ENCODE measurements at regions not wholly inside any gene's neighbourhood (a gene's known extent, or its start where the extent isn't known, plus 50 kb on each side); places are given as distances from the start of the nearest gene placed in this dataset.

DNA sequence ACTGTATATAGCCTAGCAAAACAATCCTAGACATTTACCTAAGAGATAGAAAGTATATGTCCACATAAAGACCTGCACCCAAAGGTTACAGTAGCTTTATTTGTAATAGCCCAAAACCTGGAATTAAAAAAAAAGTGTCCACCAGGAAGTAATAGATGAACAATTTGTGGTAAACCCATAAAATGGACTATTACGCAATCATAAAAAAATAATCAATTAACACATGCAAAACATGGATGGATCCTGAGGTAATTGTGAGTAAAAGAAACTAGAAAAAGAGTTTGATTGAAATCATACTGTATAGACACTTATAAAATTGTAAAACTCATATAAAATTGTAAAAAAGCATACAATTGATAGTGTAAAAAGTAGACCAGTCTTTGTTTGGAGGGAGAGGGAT lies 673.0 kb upstream of the ZNF804A start:
- FAIRE-seq, result no peak
- Histone ChIP-seq H3K36me3 (ENCODE audit: control insufficient read depth, insufficient read depth, low read length) (no peaks in the 10 kb centered on the region), H3K4me3 (ENCODE audit: low read depth, low read length) (no peak overlapping the region), H3K27me3 (ENCODE audit: control insufficient read depth, insufficient read depth, low read length) (no peaks in the 10 kb centered on the region)
- DNase-seq (ENCODE audit: low read depth), result no peak
- TF ChIP-seq, protein P1, sequence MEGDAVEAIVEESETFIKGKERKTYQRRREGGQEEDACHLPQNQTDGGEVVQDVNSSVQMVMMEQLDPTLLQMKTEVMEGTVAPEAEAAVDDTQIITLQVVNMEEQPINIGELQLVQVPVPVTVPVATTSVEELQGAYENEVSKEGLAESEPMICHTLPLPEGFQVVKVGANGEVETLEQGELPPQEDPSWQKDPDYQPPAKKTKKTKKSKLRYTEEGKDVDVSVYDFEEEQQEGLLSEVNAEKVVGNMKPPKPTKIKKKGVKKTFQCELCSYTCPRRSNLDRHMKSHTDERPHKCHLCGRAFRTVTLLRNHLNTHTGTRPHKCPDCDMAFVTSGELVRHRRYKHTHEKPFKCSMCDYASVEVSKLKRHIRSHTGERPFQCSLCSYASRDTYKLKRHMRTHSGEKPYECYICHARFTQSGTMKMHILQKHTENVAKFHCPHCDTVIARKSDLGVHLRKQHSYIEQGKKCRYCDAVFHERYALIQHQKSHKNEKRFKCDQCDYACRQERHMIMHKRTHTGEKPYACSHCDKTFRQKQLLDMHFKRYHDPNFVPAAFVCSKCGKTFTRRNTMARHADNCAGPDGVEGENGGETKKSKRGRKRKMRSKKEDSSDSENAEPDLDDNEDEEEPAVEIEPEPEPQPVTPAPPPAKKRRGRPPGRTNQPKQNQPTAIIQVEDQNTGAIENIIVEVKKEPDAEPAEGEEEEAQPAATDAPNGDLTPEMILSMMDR (IDR thresholded peaks at IDR 0.05; ENCODE audit: insufficient read depth, low read length, severe bottlenecking), result no peak

DNA sequence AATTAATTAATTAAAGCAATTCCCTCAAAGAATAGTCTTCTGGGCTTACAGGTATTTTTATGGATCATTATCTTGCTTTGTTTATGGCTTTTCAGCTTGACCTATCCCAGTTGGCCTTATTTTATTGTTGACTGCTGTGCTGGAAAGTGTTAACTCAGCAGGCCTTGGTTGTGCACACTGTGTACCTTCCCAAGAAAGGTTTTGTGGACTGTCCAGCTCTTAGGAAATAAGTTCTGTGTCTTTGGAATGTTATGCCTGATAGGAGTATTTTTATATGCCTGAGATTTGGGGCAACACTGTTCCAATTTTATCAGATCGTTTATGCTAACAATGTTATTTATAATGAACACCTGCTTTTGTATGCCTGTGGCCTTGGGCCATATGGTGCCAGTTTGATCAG lies 671.9 kb upstream of the ZNF804A start:
- Histone ChIP-seq H3K27me3 (ENCODE audit: control insufficient read depth, insufficient read depth, low read length) (no peaks in the 10 kb centered on the region), H3K36me3 (ENCODE audit: control insufficient read depth, insufficient read depth, low read length) (no peaks in the 10 kb centered on the region), H3K4me3 (ENCODE audit: low read depth, low read length) (no peak overlapping the region)
- DNase-seq (ENCODE audit: low read depth) (no peak), FAIRE-seq (no peak)
- TF ChIP-seq, protein P1 (IDR thresholded peaks at IDR 0.05; ENCODE audit: insufficient read depth, low read length, severe bottlenecking), result no peak

DNA sequence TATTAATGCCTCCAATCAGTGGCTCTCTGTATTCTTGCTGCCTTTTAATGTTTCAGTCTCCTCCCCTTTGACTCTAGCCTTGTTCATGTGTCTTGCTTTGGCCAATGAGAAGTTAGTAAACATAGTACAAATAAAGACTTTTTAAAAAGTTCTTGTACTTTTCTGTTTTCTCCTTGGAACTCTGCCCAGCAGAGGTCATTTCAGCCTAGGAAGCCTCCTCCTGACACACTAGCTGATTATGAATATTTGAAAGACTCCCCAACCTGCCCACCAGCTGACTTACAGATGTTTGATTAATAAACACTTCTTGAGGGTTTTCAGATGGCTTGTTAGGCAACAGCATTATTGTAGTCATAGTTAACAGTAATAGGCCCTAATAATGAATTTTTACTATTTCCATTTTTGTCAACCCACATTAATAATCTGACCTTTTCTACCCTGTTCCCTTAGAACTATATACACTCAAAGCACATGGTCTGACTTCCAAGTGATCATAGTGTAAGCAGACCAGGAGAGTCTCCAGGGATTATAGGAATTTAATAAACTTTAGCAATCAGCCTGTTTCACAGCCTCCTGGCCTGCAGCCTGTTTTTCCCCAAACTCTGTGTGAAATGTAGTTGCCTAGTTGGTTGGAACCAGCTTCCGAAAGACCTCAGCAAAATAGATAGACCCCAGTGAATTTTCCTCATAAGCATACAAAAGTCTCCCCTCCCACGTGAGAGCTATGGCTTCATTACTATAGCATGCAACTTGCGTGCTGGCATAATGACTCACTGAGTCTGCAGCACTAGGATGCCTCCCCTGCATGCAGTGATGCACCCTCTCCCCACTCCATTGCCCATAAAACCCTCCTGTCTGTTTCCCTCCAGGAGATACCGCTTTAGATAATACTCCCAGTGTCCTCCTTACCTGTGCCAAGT lies 670.7 kb upstream of the ZNF804A start:
- no peak overlapping the region for H3K4me3 ChIP-seq (ENCODE audit: low read depth, low read length)
- DNase-seq (ENCODE audit: low read depth), result no peak
- FAIRE-seq, result no peak
- no peaks in the 10 kb centered on the region for H3K36me3 ChIP-seq (ENCODE audit: control insufficient read depth, insufficient read depth, low read length)
- TF ChIP-seq, protein P1 (IDR thresholded peaks at IDR 0.05; ENCODE audit: insufficient read depth, low read length, severe bottlenecking), result no peak
- H3K27me3 ChIP-seq (ENCODE audit: control insufficient read depth, insufficient read depth, low read length), result no peaks in the 10 kb centered on the region

DNA sequence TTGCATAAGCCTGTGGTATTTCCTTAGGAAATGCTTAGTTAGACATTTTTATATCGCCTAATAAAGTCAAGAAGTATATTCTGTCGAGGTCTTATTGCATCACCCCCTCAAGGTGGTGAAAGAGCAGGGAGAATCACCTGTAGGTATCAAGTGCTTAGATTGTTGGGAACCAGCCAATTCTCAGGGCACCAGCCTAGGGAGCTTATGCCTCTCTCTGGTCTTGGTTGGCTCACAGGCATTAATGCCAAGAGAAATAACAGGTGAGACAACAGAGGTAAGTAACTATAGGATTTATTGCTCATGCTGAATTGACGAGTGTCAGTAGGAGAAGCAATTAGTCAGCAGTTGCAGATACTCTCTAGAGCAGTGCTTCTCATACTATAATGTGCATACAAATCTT lies 663.3 kb upstream of the ZNF804A start:
- Histone ChIP-seq H3K4me3 (ENCODE audit: low read depth, low read length) (no peak overlapping the region), H3K27me3 (ENCODE audit: control insufficient read depth, insufficient read depth, low read length) (no peaks in the 10 kb centered on the region), H3K36me3 (ENCODE audit: control insufficient read depth, insufficient read depth, low read length) (no peaks in the 10 kb centered on the region)
- FAIRE-seq (no peak), DNase-seq (ENCODE audit: low read depth) (peak; percentile 12)
- TF ChIP-seq, protein P1 (IDR thresholded peaks at IDR 0.05; ENCODE audit: insufficient read depth, low read length, severe bottlenecking), result no peak

DNA sequence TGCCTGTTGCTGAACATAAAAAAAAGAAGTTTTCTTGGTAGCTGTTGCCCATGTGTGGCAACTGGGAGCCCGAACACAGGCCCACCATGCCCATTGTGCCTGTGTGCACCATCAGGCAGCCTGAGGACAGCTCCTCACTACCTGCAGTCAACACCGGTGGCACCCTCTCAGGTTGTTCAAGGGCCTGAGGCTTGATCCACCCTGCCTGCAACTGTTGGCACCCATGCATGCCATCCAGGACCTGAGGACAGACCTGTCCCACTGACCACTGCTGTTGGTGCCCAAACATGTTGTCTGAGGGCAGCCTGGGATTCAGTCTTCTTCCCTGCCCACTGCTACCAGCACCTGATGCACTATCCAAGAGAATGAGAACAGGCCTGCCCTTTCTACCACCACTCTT lies 661.1 kb upstream of the ZNF804A start:
- TF ChIP-seq, protein P1 (IDR thresholded peaks at IDR 0.05; ENCODE audit: insufficient read depth, low read length, severe bottlenecking), result no peak
- FAIRE-seq, result no peak
- Histone ChIP-seq H3K36me3 (ENCODE audit: control insufficient read depth, insufficient read depth, low read length) (no peaks in the 10 kb centered on the region), H3K4me3 (ENCODE audit: low read depth, low read length) (no peak overlapping the region), H3K27me3 (ENCODE audit: control insufficient read depth, insufficient read depth, low read length) (no peaks in the 10 kb centered on the region)
- DNase-seq (ENCODE audit: low read depth), result no peak

All from bronchial epithelial cell (primary cell).